ENCODE measurements at regions not wholly inside any gene's neighbourhood (a gene's known extent, or its start where the extent isn't known, plus 50 kb on each side); places are given as distances from the start of the nearest gene placed in this dataset.

DNA sequence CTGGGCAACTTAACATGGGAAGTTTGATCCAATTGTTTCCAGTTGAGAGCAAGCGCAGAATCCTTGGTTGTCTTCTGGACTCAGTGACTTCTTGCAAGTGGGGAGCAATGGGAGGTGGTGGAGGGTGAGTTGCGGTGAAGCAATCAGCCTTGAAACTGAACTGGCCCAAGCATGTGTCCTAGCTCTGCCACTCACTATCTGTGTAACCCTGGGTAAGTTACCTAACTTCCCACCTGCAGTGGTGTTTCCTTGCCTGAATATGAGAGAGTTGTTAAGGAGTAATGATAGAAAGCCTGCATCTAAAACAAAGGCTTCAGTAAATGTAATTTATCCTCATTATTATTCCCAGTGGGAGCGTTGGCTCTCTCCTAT lies 132.5 kb upstream of the NFIA start:
- TF ChIP-seq CTCF (IDR thresholded peaks at IDR 0.05; ENCODE audit: poor library complexity, severe bottlenecking) (no peak), POLR2AphosphoS5 (IDR thresholded peaks at IDR 0.05) (no peak), EZH2 (IDR thresholded peaks at IDR 0.05; ENCODE audit: borderline replicate concordance, insufficient read depth, low read length, poor library complexity, severe bottlenecking) (no peak), TAF1 (IDR thresholded peaks at IDR 0.05; ENCODE audit: low read depth) (no peak), RAD21 (conservative IDR thresholded peaks at IDR 0.05) (no peak)
- TF ChIP-seq, protein P1, sequence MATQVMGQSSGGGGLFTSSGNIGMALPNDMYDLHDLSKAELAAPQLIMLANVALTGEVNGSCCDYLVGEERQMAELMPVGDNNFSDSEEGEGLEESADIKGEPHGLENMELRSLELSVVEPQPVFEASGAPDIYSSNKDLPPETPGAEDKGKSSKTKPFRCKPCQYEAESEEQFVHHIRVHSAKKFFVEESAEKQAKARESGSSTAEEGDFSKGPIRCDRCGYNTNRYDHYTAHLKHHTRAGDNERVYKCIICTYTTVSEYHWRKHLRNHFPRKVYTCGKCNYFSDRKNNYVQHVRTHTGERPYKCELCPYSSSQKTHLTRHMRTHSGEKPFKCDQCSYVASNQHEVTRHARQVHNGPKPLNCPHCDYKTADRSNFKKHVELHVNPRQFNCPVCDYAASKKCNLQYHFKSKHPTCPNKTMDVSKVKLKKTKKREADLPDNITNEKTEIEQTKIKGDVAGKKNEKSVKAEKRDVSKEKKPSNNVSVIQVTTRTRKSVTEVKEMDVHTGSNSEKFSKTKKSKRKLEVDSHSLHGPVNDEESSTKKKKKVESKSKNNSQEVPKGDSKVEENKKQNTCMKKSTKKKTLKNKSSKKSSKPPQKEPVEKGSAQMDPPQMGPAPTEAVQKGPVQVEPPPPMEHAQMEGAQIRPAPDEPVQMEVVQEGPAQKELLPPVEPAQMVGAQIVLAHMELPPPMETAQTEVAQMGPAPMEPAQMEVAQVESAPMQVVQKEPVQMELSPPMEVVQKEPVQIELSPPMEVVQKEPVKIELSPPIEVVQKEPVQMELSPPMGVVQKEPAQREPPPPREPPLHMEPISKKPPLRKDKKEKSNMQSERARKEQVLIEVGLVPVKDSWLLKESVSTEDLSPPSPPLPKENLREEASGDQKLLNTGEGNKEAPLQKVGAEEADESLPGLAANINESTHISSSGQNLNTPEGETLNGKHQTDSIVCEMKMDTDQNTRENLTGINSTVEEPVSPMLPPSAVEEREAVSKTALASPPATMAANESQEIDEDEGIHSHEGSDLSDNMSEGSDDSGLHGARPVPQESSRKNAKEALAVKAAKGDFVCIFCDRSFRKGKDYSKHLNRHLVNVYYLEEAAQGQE (IDR thresholded peaks at IDR 0.05; ENCODE audit: borderline replicate concordance) = no peak
